Right atrium auricular region (tissue), 2 donors: ENCODE measurements at regions not wholly inside any gene's neighbourhood (a gene's known extent, or its start where the extent isn't known, plus 50 kb on each side); places are given as distances from the start of the nearest gene placed in this dataset.

Source experiments
- DNase-seq: peaks from one replicate; pipeline ENCODE4 v3.0.0-alpha.2; 2019; ENCODE audit warnings: low spot score
- H3K27ac ChIP-seq, 2 donors: fragments of 200-600 bp; sonication (generic); 1 replicate in 1 of 2; 2 replicates in 1 of 2; pipeline ENCODE4 v1.5.1; 2016 to 2019
- H3K27me3 ChIP-seq, 2 donors: fragments of 200-600 bp; sonication (generic); one replicate each; pipeline versions ENCODE4 v1.5.1 to v1.6.0; 2017 to 2019
- H3K36me3 ChIP-seq: fragments of 200-600 bp; sonication (generic); one replicate; pipeline ENCODE4 v1.5.1; 2016
- H3K4me1 ChIP-seq, 2 donors: fragments of 200-600 bp; sonication (generic); one replicate each; pipeline versions ENCODE4 v1.5.1 to v1.6.0; 2017 to 2019
- H3K4me3 ChIP-seq, 2 donors: fragments of 200-600 bp; sonication (generic); 1 replicate in 1 of 2; 2 replicates in 1 of 2; pipeline ENCODE4 v1.5.1; 2017 to 2019; ENCODE audit warnings: mild to moderate bottlenecking in 1 of 2, moderate library complexity in 1 of 2
- H3K9me3 ChIP-seq, 2 donors: fragments of 200-600 bp; sonication (generic); one replicate each; pipeline ENCODE4 v1.5.1; 2019
- CTCF ChIP-seq, 2 donors: fragments of 200-600 bp; sonication (generic); IDR thresholded peaks; one replicate each; pipeline ENCODE4 v1.5.1; 2019; ENCODE audit warnings: antibody characterized with exemption in 2 of 2

- H3K27me3 ChIP-seq: no peaks in the 10 kb centered on the region
- H3K36me3 ChIP-seq: no peaks in the 10 kb centered on the region
- H3K9me3 ChIP-seq: no peaks in the 10 kb centered on the region
- H3K4me1 ChIP-seq: no peaks in the 10 kb centered on the region
- DNase-seq: no peak
- no peak overlapping the region for H3K27ac ChIP-seq
- no peak overlapping the region for H3K4me3 ChIP-seq
- no peak for TF ChIP-seq CTCF (IDR thresholded peaks at IDR 0.05)
These were observed 189.9 kb downstream of the FOXD2 start for GRCh38 chr1:47627471-47628370.

- H3K27ac ChIP-seq: no peak overlapping the region
- H3K36me3 ChIP-seq: no peaks in the 10 kb centered on the region
- H3K27me3 ChIP-seq: no peaks in the 10 kb centered on the region
- no peaks in the 10 kb centered on the region for H3K9me3 ChIP-seq
- no peaks in the 10 kb centered on the region for H3K4me1 ChIP-seq
- no peak for TF ChIP-seq CTCF (IDR thresholded peaks at IDR 0.05)
- no peak overlapping the region for H3K4me3 ChIP-seq
- no peak for DNase-seq
These were observed 191.4 kb downstream of the FOXD2 start for GRCh38 chr1:47629201-47629600.

- DNase-seq: no peak
- no peaks in the 10 kb centered on the region for H3K9me3 ChIP-seq
- TF ChIP-seq CTCF (IDR thresholded peaks at IDR 0.05): no peak
- H3K4me1 ChIP-seq: no peaks in the 10 kb centered on the region
- H3K27me3 ChIP-seq: no peaks in the 10 kb centered on the region
- H3K27ac ChIP-seq: no peak overlapping the region
- no peaks in the 10 kb centered on the region for H3K36me3 ChIP-seq
- no peak overlapping the region for H3K4me3 ChIP-seq
These were observed 192.5 kb downstream of the FOXD2 start for GRCh38 chr1:47630346-47630745.

- no peak for DNase-seq
- no peaks in the 10 kb centered on the region for H3K27me3 ChIP-seq
- no peaks in the 10 kb centered on the region for H3K4me1 ChIP-seq
- TF ChIP-seq CTCF (IDR thresholded peaks at IDR 0.05): no peak
- H3K36me3 ChIP-seq: no peaks in the 10 kb centered on the region
- no peak overlapping the region for H3K4me3 ChIP-seq
- no peaks in the 10 kb centered on the region for H3K9me3 ChIP-seq
- H3K27ac ChIP-seq: no peak overlapping the region
These were observed 193.7 kb downstream of the FOXD2 start for GRCh38 chr1:47631411-47631995.

- Histone ChIP-seq H3K27ac (no peak overlapping the region), H3K4me1 (no peaks in the 10 kb centered on the region), H3K9me3 (no peaks in the 10 kb centered on the region), H3K36me3 (no peaks in the 10 kb centered on the region), H3K27me3 (no peaks in the 10 kb centered on the region), H3K4me3 (no peak overlapping the region)
- no peak for DNase-seq
- TF ChIP-seq CTCF (IDR thresholded peaks at IDR 0.05): no peak
These were observed 197.3 kb downstream of the FOXD2 start for GRCh38 chr1:47635111-47635510.
